HG03521 (cell line): ENCODE measurements at regions not wholly inside any gene's neighbourhood (a gene's known extent, or its start where the extent isn't known, plus 50 kb on each side); places are given as distances from the start of the nearest gene placed in this dataset.

Experiments
- ATAC-seq: cut with Tn5 transposase; IDR thresholded peaks from one replicate; pipeline ENCODE4 v1.9.1; 2021; ENCODE audit warnings: mild to moderate bottlenecking, moderate library complexity; ENCODE audit not compliant: unreplicated experiment

GRCh38 chr1:65670518-65670917 lies 122.2 kb upstream of the PDE4B start:
- ATAC-seq, result no peak

GRCh38 chr1:65674522-65674921 lies 118.2 kb upstream of the PDE4B start:
- ATAC-seq, result no peak

- no peak for ATAC-seq
Measured at GRCh38 chr1:65679773-65680172, 112.9 kb upstream of the PDE4B start.

- no peak for ATAC-seq
Measured at GRCh38 chr1:65681096-65681495, 111.6 kb upstream of the PDE4B start.

GRCh38 chr1:65687428-65688214 lies 105.1 kb upstream of the PDE4B start:
- peak; percentile 88 for ATAC-seq

- no peak for ATAC-seq
Measured at GRCh38 chr1:65688215-65688566, 104.5 kb upstream of the PDE4B start.

- ATAC-seq, result no peak
Measured at GRCh38 chr1:65688848-65689247, 103.8 kb upstream of the PDE4B start.

GRCh38 chr1:65691152-65691900 lies 101.4 kb upstream of the PDE4B start:
- ATAC-seq, result no peak

- ATAC-seq, result no peak
Measured at GRCh38 chr1:65691972-65692371, 100.7 kb upstream of the PDE4B start.

- no peak for ATAC-seq
Measured at GRCh38 chr1:65694126-65694525, 98.6 kb upstream of the PDE4B start.

- ATAC-seq, result no peak
Measured at GRCh38 chr1:65694933-65695332, 97.8 kb upstream of the PDE4B start.

- ATAC-seq, result no peak
Measured at GRCh38 chr1:65698590-65698989, 94.1 kb upstream of the PDE4B start.

GRCh38 chr1:65703853-65704252 lies 88.8 kb upstream of the PDE4B start:
- ATAC-seq, result no peak

GRCh38 chr1:65704318-65704717 lies 88.4 kb upstream of the PDE4B start:
- ATAC-seq, result no peak

- no peak for ATAC-seq
Measured at GRCh38 chr1:65717815-65718454, 74.8 kb upstream of the PDE4B start.

GRCh38 chr1:65719391-65719790 lies 73.3 kb upstream of the PDE4B start:
- ATAC-seq, result no peak

GRCh38 chr1:65722461-65722860 lies 70.2 kb upstream of the PDE4B start:
- no peak for ATAC-seq

- ATAC-seq, result no peak
Measured at GRCh38 chr1:65724151-65724550, 68.5 kb upstream of the PDE4B start.

- no peak for ATAC-seq
Measured at GRCh38 chr1:65725064-65725463, 67.6 kb upstream of the PDE4B start.

- no peak for ATAC-seq
Measured at GRCh38 chr1:65728504-65728903, 64.2 kb upstream of the PDE4B start.

- no peak for ATAC-seq
Measured at GRCh38 chr1:65729259-65729658, 63.4 kb upstream of the PDE4B start.

- ATAC-seq, result no peak
Measured at GRCh38 chr1:65734979-65735378, 57.7 kb upstream of the PDE4B start.
